ENCODE measurements at regions not wholly inside any gene's neighbourhood (a gene's known extent, or its start where the extent isn't known, plus 50 kb on each side); places are given as distances from the start of the nearest gene placed in this dataset.

DNA sequence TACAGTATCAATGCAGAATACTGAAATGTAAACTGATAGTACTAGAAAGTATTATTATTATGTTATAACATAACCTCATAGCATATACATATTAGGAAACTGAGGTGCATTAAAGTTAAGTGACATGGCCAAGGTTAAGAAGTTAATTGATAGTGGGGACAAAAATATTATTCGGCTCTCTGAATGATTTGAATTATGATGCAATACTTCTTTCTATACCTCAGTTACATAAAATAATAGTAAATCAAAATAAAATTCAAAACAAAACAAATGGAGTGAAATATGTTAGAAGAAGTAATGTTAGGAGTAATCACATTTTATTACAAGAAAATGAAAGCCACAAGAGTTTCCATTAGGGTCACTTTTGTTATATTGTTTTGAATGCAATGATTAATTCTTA lies 455.2 kb downstream of the PLA2G4A start:
- TF ChIP-seq, protein P1, sequence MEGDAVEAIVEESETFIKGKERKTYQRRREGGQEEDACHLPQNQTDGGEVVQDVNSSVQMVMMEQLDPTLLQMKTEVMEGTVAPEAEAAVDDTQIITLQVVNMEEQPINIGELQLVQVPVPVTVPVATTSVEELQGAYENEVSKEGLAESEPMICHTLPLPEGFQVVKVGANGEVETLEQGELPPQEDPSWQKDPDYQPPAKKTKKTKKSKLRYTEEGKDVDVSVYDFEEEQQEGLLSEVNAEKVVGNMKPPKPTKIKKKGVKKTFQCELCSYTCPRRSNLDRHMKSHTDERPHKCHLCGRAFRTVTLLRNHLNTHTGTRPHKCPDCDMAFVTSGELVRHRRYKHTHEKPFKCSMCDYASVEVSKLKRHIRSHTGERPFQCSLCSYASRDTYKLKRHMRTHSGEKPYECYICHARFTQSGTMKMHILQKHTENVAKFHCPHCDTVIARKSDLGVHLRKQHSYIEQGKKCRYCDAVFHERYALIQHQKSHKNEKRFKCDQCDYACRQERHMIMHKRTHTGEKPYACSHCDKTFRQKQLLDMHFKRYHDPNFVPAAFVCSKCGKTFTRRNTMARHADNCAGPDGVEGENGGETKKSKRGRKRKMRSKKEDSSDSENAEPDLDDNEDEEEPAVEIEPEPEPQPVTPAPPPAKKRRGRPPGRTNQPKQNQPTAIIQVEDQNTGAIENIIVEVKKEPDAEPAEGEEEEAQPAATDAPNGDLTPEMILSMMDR (conservative IDR thresholded peaks at IDR 0.05; ENCODE audit: low read depth, low read length) = no peak

DNA sequence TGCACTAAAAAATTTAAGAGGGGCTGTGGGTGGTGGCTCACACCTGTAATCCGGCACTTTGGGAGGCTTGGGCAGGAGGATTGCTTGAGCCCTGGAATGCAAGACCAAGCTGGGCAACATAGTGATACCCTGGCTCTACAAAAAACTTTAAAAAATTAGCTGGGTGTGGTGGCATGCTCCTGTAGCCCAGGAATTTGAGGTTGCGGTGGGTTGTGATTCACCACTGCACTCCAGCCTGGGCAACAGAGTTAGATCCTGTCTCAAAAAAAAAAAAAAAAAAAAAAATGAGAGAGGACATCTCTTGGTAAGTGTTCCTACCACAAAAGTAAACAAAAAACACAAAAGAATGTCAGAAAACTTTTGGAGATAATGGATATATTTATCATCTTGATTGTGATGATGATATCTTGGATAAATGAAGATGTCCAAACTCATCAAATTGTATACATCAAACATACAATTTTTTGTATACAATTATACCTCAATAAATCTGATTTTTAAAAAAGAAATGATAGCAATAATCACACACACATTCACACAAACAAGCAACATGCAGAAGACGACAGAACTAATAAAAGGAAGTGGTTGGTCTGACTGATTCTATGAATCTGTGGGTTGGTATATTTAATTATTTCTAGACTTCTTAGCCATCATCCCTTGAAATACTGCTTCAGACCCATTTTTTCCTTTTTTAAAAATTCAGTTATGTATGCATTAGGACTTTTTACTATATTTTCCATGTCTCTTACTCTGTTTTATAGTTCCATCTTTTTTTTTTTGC lies 465.9 kb downstream of the PLA2G4A start:
- TF ChIP-seq, protein P1 (conservative IDR thresholded peaks at IDR 0.05; ENCODE audit: low read depth, low read length) = no peak
- DNase-seq (ENCODE audit: low read depth) = no peak
- H3K4me3 ChIP-seq (ENCODE audit: low read depth, low read length) = no peak overlapping the region

More for the DNA sequence above, 455.2 kb downstream of the PLA2G4A start:
- H3K4me3 ChIP-seq (ENCODE audit: low read depth, low read length) = no peak overlapping the region
- DNase-seq (ENCODE audit: low read depth) = no peak

DNA sequence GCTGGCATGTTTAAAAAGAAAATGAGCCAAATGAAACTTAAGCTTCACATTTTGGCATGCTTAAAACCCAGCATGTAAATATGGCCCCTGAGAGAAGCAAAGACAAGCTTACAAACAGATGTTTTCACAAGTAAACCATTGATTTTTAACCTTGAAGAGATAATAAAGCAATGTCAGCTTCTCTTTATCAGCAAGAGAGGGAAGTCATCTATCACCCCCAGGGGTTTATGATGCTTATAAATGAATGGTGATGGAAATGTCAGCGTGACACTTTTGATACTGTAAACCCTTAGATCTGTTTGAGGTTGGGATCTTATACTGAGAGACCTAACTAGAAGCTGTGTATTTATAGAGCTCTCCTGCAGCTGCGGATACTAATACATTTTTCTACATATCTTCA lies 471.3 kb downstream of the PLA2G4A start:
- TF ChIP-seq, protein P1 (conservative IDR thresholded peaks at IDR 0.05; ENCODE audit: low read depth, low read length) = no peak
- DNase-seq (ENCODE audit: low read depth) = no peak
- H3K4me3 ChIP-seq (ENCODE audit: low read depth, low read length) = no peak overlapping the region

DNA sequence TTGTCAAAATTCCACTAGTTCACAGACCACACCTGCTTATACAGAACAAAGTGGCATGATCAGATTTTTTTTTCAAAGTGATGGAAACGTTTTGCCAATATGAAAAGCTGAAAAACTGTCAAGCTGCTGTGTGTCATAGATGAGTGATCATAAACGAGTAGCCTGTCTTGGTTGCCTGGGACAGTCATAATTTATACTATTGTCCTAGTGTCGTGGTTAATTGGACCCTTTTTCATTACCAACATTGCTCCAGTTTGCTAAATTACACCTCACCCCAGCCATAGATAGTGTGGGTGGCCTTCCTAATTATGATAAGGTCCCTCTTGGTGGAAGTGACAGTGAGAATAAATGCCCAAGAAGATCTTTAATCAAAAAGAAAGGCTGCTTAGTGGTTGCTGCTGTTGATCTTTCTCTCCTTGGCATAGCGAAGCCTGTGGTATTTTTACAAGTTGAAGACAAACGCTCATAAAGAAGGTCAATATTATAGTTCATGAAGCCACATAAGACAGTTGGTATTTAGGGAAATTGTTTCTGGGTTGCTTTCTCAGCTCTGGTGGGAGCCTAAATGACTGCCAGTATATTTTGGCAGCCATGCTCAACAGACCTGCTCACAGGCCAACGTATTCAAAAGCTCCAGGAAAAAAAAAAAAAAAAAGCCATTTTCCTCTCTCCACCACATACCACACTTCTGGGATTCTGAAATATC lies 478.1 kb downstream of the PLA2G4A start:
- H3K4me3 ChIP-seq (ENCODE audit: low read depth, low read length) = no peak overlapping the region
- DNase-seq (ENCODE audit: low read depth) = no peak
- TF ChIP-seq, protein P1 (conservative IDR thresholded peaks at IDR 0.05; ENCODE audit: low read depth, low read length) = no peak

DNA sequence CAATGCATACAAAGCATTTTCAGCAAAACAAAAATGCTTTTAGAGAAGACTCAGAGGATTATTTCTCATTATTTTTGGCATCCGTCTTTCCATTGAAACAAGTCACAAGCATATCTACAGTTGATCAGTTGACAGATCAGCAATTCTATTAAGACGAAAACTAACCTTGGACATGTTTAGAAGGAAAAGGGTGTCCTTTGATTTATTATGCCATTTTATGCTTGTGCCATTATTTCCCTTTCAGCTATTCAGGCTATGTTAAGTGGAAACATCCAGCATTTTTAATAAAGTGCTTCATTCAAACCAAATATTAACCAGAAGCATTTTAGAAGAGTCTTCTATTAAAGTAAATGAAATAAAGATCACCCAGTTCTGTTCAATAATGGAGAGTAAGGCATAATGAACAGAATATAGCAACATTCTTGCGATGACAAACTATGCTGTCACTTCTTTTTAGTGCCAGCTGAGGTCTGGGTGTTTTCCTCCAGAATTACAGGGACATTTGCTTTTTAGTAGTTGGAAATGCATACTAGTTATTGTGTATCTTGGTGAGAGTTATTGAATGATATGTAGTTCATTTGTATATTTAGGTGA lies 481.4 kb downstream of the PLA2G4A start:
- H3K4me3 ChIP-seq (ENCODE audit: low read depth, low read length) = no peak overlapping the region
- no peak for DNase-seq (ENCODE audit: low read depth)
- TF ChIP-seq, protein P1 (conservative IDR thresholded peaks at IDR 0.05; ENCODE audit: low read depth, low read length) = no peak

DNA sequence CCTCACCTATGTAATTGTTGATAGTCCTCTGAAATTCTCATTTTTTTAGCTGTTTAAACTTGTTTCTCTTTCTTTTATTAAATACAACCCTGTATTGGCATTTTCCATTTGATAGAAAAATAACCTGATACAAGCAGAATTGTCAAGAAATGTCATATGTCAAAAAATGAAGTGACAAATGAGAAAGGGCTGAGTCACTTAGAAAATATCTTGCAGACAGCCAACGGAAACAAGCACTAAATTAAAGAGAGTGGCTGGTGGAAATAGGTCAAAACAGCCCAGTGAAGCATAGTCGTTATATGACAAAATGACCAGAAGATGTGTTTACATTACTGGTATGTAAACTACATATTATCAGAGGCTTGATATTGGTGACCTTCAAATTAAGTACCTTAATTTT lies 484.4 kb downstream of the PLA2G4A start:
- DNase-seq (ENCODE audit: low read depth) = no peak
- no peak overlapping the region for H3K4me3 ChIP-seq (ENCODE audit: low read depth, low read length)
- TF ChIP-seq, protein P1 (conservative IDR thresholded peaks at IDR 0.05; ENCODE audit: low read depth, low read length) = no peak

Data from choroid plexus epithelial cell (primary cell).